AG09309 (cell line): ENCODE measurements at regions not wholly inside any gene's neighbourhood (a gene's known extent, or its start where the extent isn't known, plus 50 kb on each side); places are given as distances from the start of the nearest gene placed in this dataset.
"Not testable (repeated sequence)": the region's sequence is repeated elsewhere in the genome, so short reads cannot be mapped to it uniquely, and the experiment has no call there.

ENCODE experiments used
- DNase-seq: peaks from one replicate; pipeline ENCODE4 v3.0.0-alpha.2; 2010; ENCODE audit warnings: low read depth
- H3K4me3 ChIP-seq: 2 replicates; pipeline ENCODE4 v1.5.1; 2011; ENCODE audit warnings: mild to moderate bottlenecking, low read depth, low read length, moderate library complexity; ENCODE audit not compliant: control insufficient read depth
- TF ChIP-seq, protein P1 (sequence below): IDR thresholded peaks from 2 replicates; pipeline ENCODE4 v1.5.1; 2011; ENCODE audit warnings: mild to moderate bottlenecking, low read depth, low read length, inconsistent platforms; ENCODE audit not compliant: insufficient read depth, control insufficient read depth; ENCODE audit errors: missing control alignments

DNA sequence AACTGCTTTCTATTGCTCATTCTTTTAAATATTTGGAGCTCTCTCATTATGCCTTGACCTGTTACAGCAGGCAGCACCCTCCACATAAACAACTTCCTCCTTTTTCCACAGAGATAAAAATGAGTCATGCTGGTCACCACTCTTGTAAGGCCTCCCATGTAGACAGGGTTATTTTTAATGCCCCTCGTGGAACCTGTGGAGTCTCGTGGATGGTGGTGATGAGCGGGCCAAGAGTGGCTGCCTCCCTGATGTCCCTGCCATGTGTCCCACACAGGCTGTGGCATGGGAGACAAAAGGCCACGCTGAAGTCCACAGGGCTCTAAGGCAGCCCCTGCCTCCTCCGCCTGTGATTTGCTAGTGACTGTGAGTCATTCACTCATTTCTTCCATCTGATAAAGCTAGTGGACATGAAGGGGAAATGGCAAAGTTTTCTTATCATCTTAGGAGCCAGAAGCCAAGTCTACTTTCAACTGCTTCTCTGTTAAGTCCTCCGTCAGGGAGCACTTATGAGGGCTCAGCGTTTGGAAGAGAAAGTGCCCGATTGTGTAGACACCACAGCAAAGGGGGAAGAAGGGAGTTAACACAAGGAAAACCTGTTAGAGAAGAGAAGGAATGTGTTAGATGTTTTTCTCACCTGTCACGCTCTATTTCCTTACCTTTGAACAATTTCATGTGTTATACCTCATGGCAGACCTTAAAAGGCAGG, 121.6 kb upstream of the FAT1 start:
- TF ChIP-seq, protein P1, sequence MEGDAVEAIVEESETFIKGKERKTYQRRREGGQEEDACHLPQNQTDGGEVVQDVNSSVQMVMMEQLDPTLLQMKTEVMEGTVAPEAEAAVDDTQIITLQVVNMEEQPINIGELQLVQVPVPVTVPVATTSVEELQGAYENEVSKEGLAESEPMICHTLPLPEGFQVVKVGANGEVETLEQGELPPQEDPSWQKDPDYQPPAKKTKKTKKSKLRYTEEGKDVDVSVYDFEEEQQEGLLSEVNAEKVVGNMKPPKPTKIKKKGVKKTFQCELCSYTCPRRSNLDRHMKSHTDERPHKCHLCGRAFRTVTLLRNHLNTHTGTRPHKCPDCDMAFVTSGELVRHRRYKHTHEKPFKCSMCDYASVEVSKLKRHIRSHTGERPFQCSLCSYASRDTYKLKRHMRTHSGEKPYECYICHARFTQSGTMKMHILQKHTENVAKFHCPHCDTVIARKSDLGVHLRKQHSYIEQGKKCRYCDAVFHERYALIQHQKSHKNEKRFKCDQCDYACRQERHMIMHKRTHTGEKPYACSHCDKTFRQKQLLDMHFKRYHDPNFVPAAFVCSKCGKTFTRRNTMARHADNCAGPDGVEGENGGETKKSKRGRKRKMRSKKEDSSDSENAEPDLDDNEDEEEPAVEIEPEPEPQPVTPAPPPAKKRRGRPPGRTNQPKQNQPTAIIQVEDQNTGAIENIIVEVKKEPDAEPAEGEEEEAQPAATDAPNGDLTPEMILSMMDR: no peak
- no peak overlapping the region for H3K4me3 ChIP-seq
- peak; percentile 83 for DNase-seq

DNA sequence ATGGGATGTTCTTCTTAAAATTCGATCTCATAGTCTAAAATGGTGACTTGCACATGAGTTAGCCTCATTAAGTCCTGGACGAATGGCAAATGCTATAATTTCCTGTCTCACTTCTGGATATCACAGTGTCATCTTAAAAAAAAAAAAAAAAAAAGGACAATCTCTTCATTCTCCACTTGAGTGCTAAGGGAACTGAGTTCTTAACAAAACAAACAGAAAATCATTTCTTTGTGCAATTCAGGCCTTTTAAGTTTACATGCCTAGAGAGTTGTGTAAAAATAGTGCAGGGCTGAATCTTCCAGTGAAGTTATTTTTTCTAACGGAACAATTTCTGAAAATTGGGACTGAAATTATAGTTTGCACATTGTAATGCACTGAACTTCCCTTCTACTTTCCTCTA, 122.8 kb upstream of the FAT1 start:
- H3K4me3 ChIP-seq: no peak overlapping the region
- DNase-seq: no peak
- TF ChIP-seq, protein P1: no peak

DNA sequence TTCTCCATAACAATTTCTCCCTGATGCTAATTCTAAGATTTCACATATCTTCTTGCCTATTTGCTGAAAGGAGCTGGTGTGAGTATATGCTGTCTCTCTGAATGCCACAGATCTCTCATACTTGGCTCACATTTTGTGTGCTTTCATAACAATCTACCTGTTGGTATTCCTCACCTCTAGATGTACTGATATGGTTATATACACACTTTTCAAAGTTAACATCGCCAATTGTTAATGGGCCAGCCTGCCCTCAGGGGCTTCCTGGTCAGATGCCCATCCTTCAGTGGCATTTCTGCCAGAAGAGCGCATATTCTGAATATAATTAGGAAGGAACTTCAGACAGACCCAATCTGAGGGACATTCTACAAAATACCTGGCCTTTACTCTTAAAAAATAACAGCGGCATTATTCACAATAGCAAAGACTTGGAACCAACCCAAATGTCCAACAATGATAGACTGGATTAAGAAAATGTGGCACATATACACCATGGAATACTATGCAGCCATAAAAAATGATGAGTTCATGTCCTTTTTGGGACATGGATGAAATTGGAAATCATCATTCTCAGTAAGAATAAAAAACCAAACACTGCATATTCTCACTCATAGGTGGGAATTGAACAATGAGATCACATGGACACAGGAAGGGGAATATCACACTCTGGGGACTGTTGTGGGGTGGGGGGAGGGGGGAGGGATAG, 123.9 kb upstream of the FAT1 start:
- not testable (repeated sequence) for H3K4me3 ChIP-seq, DNase-seq

DNA sequence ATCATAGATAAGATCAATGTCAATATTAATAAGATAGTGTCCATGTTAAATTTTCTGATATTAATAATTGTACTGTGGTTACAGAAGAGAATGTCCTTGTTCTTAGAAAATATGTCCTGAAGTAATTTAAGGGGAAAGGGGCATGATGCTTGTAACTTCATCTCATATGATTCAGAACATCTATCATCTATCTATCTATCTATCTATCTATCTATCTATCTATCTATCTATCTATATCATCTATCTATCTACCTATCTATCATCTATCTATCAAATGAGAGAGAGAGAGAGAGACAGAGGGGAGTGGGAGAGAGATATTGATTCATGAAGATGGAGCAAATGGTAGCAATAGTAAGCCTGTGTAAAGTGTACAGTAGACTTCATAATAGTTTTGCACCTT, 124.8 kb upstream of the FAT1 start:
- no peak overlapping the region for H3K4me3 ChIP-seq
- DNase-seq: no peak
- TF ChIP-seq, protein P1: no peak

DNA sequence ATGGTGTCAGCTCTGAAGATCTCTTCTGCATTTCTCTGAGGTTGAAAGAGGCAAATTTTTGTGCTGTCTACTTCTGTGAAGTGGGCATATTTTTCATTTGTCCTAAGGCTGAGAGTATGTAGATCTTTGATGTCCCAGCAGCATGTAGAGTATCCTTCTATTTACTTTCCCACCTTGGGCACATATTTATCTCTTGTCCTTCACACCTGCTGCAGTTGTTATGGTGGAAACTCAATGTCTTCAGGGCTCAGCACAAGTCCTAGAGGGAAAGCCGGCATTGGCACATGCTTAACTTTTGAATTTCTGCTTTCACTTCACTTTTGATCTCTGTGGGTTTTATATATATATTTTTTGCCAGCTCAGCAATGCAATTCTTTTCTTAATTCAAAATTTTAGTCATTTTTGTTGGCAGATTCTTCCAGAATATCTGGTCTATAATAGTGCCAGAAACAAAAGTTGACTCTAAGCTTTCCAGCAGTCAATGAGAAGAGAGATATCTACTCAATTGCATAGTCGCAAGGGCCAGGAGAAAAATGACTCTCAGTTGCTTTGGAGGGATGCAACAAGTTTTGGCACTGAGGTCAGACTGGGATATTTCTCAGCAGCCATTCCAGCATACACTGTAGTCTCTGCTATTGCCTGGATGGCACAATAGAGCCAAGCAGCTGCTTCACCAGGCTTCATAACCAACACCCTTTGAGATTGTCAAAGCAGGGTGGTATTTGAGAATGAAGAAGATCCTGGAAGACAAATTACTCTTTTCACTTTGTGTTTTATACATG, 127.8 kb upstream of the FAT1 start:
- DNase-seq: no peak
- TF ChIP-seq, protein P1: no peak
- H3K4me3 ChIP-seq: no peak overlapping the region

DNA sequence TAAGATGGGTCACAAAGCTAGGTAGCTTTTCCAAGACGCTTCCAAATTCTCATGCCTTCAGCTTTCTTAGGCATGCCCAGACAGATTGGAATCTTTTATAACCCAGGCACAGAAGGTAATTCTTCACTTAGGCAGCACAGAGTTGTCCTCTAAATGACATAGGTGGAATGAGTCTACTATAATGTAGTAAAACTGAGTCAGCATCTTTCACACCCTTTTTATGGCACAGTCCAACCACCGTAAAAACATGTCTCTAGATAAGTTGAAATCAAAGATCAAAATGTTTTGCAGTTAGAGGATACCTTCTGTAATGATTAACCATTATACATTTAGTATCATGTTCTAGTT, 128.4 kb upstream of the FAT1 start:
- TF ChIP-seq, protein P1: no peak
- H3K4me3 ChIP-seq: no peak overlapping the region

DNA sequence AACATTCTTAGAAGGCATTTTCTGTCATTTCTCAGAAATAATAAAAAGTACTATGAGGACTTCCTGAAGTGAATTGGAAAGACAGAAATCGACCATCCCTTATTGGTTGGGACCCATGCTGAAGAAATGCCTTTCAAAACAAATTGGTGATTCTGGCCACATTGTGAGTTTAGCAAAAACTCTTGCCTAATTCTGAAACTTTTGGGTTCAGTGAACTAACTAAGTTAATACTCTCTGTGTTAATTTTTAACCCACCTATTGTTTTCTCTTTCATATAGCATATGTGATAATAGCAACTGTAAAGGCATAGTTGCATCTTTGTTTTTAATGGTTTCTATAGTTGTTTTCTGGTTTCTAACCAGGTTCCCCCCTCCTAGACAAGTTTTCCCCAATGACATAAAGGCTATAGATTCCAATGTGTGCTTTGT, 129.3 kb upstream of the FAT1 start:
- TF ChIP-seq, protein P1: no peak
- no peak overlapping the region for H3K4me3 ChIP-seq
- DNase-seq: no peak

More for the DNA sequence above, 128.4 kb upstream of the FAT1 start:
- no peak for DNase-seq
